ENCODE measurements at regions not wholly inside any gene's neighbourhood (a gene's known extent, or its start where the extent isn't known, plus 50 kb on each side); places are given as distances from the start of the nearest gene placed in this dataset.

- ChIA-PET CTCF (no interaction called here), POLR2A (no interaction called here)
- no peak for TF ChIP-seq FOXM1 (IDR thresholded peaks at IDR 0.05; ENCODE audit: borderline replicate concordance)
- TF ChIP-seq ELF4 (IDR thresholded peaks at IDR 0.05) = no peak
- TF ChIP-seq PKNOX1 (IDR thresholded peaks at IDR 0.05) = no peak
- no peak for DNase-seq (ENCODE audit: extremely low spot score)
Observed at GRCh38 chr2:58635801-58636375, 394.8 kb upstream of the FANCL start.

- TF ChIP-seq BHLHE40 (IDR thresholded peaks at IDR 0.05; ENCODE audit: borderline replicate concordance) (no peak), FOXK2 (IDR thresholded peaks at IDR 0.05) (no peak), TARDBP (IDR thresholded peaks at IDR 0.05) (no peak), SP1 (IDR thresholded peaks at IDR 0.05) (no peak), SUZ12 (IDR thresholded peaks at IDR 0.05) (no peak), L3MBTL2 (conservative IDR thresholded peaks at IDR 0.05) (no peak), ZNF384 (IDR thresholded peaks at IDR 0.05) (peak; percentile 57), FOXA1 (IDR thresholded peaks at IDR 0.05) (no peak), ARNT (IDR thresholded peaks at IDR 0.05) (no peak), PKNOX1 (IDR thresholded peaks at IDR 0.05) (no peak), FOXM1 (IDR thresholded peaks at IDR 0.05; ENCODE audit: borderline replicate concordance) (no peak), CTBP1 (IDR thresholded peaks at IDR 0.05; ENCODE audit: borderline replicate concordance) (peak; percentile 53; the same call in 1 of the 2 replicates), ELF4 (IDR thresholded peaks at IDR 0.05) (no peak), NFRKB (IDR thresholded peaks at IDR 0.05) (no peak), HDGF (IDR thresholded peaks at IDR 0.05; ENCODE audit: borderline replicate concordance) (no peak), LEF1 (IDR thresholded peaks at IDR 0.05; ENCODE audit: borderline replicate concordance) (no peak)
- CTCF ChIA-PET = no interaction called here
- POLR2A ChIA-PET = no interaction called here
- DNase-seq (ENCODE audit: extremely low spot score) = peak; percentile 37
Observed at GRCh38 chr2:58634653-58635370, 393.7 kb upstream of the FANCL start.

GRCh38 chr2:58633613-58634365 lies 392.7 kb upstream of the FANCL start:
- CTCF ChIA-PET = no interaction called here
- POLR2A ChIA-PET = no interaction called here
- TF ChIP-seq FOXA1 (IDR thresholded peaks at IDR 0.05) (no peak), PKNOX1 (IDR thresholded peaks at IDR 0.05) (no peak)

GRCh38 chr2:58631986-58632385 lies 390.9 kb upstream of the FANCL start:
- CTCF ChIA-PET = no interaction called here
- TF ChIP-seq L3MBTL2 (conservative IDR thresholded peaks at IDR 0.05) = no peak
- no peak for TF ChIP-seq FOXM1 (IDR thresholded peaks at IDR 0.05; ENCODE audit: borderline replicate concordance)
- no peak for TF ChIP-seq ELF4 (IDR thresholded peaks at IDR 0.05)
- TF ChIP-seq HDGF (IDR thresholded peaks at IDR 0.05; ENCODE audit: borderline replicate concordance) = no peak
- TF ChIP-seq FOXK2 (IDR thresholded peaks at IDR 0.05) = no peak
- TF ChIP-seq BHLHE40 (IDR thresholded peaks at IDR 0.05; ENCODE audit: borderline replicate concordance) = no peak
- TF ChIP-seq PKNOX1 (IDR thresholded peaks at IDR 0.05) = no peak
- no peak for TF ChIP-seq FOXA1 (IDR thresholded peaks at IDR 0.05)
- no peak for TF ChIP-seq ZNF384 (IDR thresholded peaks at IDR 0.05)
- no peak for TF ChIP-seq NFRKB (IDR thresholded peaks at IDR 0.05)
- no peak for TF ChIP-seq SUZ12 (IDR thresholded peaks at IDR 0.05)
- TF ChIP-seq TARDBP (IDR thresholded peaks at IDR 0.05) = no peak
- TF ChIP-seq ARNT (IDR thresholded peaks at IDR 0.05) = no peak
- no peak for TF ChIP-seq CTBP1 (IDR thresholded peaks at IDR 0.05; ENCODE audit: borderline replicate concordance)
- TF ChIP-seq LEF1 (IDR thresholded peaks at IDR 0.05; ENCODE audit: borderline replicate concordance) = no peak
- no peak for TF ChIP-seq SP1 (IDR thresholded peaks at IDR 0.05)
- no peak for DNase-seq (ENCODE audit: extremely low spot score)
- POLR2A ChIA-PET = no interaction called here

More at GRCh38 chr2:58633613-58634365, 392.7 kb upstream of the FANCL start:
- DNase-seq (ENCODE audit: extremely low spot score) = no peak

GRCh38 chr2:58629545-58630119 lies 388.5 kb upstream of the FANCL start:
- no peak for DNase-seq (ENCODE audit: extremely low spot score)
- TF ChIP-seq ARNT (IDR thresholded peaks at IDR 0.05) (no peak), BHLHE40 (IDR thresholded peaks at IDR 0.05; ENCODE audit: borderline replicate concordance) (no peak), FOXK2 (IDR thresholded peaks at IDR 0.05) (no peak), PKNOX1 (IDR thresholded peaks at IDR 0.05) (no peak), L3MBTL2 (conservative IDR thresholded peaks at IDR 0.05) (no peak), NFRKB (IDR thresholded peaks at IDR 0.05) (no peak), ZNF384 (IDR thresholded peaks at IDR 0.05) (no peak), CTBP1 (IDR thresholded peaks at IDR 0.05; ENCODE audit: borderline replicate concordance) (no peak), ELF4 (IDR thresholded peaks at IDR 0.05) (no peak), TARDBP (IDR thresholded peaks at IDR 0.05) (no peak), SP1 (IDR thresholded peaks at IDR 0.05) (no peak), SUZ12 (IDR thresholded peaks at IDR 0.05) (no peak), LEF1 (IDR thresholded peaks at IDR 0.05; ENCODE audit: borderline replicate concordance) (no peak), FOXA1 (IDR thresholded peaks at IDR 0.05) (no peak), FOXM1 (IDR thresholded peaks at IDR 0.05; ENCODE audit: borderline replicate concordance) (no peak), HDGF (IDR thresholded peaks at IDR 0.05; ENCODE audit: borderline replicate concordance) (no peak)
- CTCF ChIA-PET = no interaction called here
- POLR2A ChIA-PET = no interaction called here

Measured in HEK293T (cell line).